SK-N-MC (cell line): ENCODE measurements at regions not wholly inside any gene's neighbourhood (a gene's known extent, or its start where the extent isn't known, plus 50 kb on each side); places are given as distances from the start of the nearest gene placed in this dataset.

Experiments used
- EZH2 ChIP-seq: fragments of 200-600 bp; sonication (generic); IDR thresholded peaks from one replicate; pipeline ENCODE4 v1.6.1; 2017; ENCODE audit warnings: antibody characterized with exemption
- FOXP2 ChIP-seq: optimal IDR thresholded peaks from 2 replicates; pipeline ENCODE3; 2011; ENCODE audit warnings: mild to moderate bottlenecking, moderate library complexity; ENCODE audit not compliant: insufficient read depth; ENCODE audit errors: extremely low read length, control extremely low read depth
- POLR2AphosphoS5 ChIP-seq: IDR thresholded peaks from 2 replicates; pipeline ENCODE4 v1.6.1; 2012; ENCODE audit warnings: mild to moderate bottlenecking, low read depth, low read length, borderline replicate concordance

DNA sequence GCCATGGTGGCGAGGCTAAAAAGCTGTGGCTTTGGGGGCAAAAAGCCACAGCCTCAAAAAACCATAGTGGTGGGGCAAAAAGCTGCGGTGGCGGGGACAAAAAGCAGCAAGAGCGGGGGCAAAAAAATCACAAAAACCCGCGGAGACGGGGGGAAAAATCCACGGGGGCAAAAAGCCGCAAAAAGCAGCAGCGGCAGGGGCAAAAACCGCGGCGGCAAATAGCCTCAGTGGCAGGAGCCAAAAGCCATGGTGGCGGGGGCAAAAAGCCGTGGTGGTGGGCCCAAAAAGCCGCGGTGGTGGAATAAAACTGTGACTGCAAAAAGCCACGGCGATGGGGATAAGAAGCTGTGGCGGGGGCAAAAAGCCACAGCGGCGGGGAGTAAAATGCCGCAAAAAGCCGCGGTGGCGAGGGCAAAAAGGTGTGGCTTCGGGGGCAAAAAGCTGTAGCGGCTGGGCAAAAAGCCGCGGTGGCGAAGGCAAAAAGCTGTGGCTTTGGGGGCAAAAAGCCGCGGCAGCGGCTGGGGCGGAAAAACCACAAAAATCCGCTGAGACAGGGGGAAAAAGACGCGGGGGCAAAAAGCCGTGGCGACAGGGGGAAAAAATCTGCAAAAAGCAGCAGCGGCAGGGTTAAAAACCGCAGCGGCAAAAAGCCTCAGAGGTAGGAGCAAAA lies 526.6 kb downstream of the ZNF33B start:
- TF ChIP-seq EZH2 (no peak), FOXP2 (no peak), POLR2AphosphoS5 (no peak)
